ENCODE measurements at regions not wholly inside any gene's neighbourhood (a gene's known extent, or its start where the extent isn't known, plus 50 kb on each side); places are given as distances from the start of the nearest gene placed in this dataset.

GRCh38 chr2:16011621-16011960 is 71.2 kb downstream of the MYCN start:
- TF ChIP-seq, protein P1, sequence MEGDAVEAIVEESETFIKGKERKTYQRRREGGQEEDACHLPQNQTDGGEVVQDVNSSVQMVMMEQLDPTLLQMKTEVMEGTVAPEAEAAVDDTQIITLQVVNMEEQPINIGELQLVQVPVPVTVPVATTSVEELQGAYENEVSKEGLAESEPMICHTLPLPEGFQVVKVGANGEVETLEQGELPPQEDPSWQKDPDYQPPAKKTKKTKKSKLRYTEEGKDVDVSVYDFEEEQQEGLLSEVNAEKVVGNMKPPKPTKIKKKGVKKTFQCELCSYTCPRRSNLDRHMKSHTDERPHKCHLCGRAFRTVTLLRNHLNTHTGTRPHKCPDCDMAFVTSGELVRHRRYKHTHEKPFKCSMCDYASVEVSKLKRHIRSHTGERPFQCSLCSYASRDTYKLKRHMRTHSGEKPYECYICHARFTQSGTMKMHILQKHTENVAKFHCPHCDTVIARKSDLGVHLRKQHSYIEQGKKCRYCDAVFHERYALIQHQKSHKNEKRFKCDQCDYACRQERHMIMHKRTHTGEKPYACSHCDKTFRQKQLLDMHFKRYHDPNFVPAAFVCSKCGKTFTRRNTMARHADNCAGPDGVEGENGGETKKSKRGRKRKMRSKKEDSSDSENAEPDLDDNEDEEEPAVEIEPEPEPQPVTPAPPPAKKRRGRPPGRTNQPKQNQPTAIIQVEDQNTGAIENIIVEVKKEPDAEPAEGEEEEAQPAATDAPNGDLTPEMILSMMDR (IDR thresholded peaks at IDR 0.05), result no peak
- no peak for TF ChIP-seq POLR2AphosphoS5 (IDR thresholded peaks at IDR 0.05)
